ENCODE measurements at regions not wholly inside any gene's neighbourhood (a gene's known extent, or its start where the extent isn't known, plus 50 kb on each side); places are given as distances from the start of the nearest gene placed in this dataset.

DNA sequence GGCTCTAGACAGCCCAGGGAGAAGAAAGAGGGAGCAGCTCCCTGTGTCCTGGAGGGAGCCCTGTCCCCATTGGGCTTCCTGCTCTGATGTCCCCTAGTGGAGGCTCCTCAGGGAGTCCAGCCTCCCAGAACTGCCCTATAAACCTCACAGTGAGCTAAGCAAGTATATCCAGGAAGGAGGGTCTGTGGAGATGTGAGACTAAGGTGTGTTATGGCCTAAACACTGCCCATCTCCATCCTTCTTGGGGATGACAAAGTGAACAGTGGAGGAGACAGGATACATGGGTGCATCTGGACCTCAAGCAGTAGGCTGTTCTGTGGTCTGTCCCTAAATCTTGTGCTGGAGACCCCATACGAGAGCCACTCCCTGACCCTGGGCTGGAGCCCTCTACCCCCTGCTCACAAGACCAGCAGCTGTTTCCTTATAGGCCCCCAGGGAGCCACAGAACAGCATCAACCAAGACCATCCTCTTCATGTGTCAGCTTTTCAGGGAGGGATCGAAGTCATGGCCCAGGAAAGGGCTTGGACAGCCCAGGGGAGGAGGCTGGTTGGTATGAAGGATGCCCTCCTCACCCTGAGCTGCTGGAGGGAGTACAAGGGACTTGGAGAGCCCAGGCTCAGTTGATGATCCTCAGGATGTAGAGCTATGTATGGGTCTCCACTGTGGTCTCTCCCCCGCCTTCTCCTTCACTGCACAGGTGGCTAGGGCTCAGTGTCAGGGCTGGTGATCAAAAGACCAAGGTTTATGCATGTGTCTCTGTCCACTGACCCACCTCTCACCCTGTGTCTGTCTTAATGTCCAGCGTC, 49.7 kb upstream of the TOP3B start:
- no peak for DNase-seq (ENCODE audit: low spot score)
- TF ChIP-seq, protein P1, sequence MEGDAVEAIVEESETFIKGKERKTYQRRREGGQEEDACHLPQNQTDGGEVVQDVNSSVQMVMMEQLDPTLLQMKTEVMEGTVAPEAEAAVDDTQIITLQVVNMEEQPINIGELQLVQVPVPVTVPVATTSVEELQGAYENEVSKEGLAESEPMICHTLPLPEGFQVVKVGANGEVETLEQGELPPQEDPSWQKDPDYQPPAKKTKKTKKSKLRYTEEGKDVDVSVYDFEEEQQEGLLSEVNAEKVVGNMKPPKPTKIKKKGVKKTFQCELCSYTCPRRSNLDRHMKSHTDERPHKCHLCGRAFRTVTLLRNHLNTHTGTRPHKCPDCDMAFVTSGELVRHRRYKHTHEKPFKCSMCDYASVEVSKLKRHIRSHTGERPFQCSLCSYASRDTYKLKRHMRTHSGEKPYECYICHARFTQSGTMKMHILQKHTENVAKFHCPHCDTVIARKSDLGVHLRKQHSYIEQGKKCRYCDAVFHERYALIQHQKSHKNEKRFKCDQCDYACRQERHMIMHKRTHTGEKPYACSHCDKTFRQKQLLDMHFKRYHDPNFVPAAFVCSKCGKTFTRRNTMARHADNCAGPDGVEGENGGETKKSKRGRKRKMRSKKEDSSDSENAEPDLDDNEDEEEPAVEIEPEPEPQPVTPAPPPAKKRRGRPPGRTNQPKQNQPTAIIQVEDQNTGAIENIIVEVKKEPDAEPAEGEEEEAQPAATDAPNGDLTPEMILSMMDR (IDR thresholded peaks at IDR 0.05; ENCODE audit: extremely low read depth, insufficient read depth, missing control alignments) = no peak
- in situ Hi-C loops (cut with MboI; ENCODE audit: low pct_unique_long_range_greater_than_20kb, low sequenced_read_pairs, unreplicated experiment) = loop anchor here (10.0 kb wide), 1 partner anchor 902 kb away; no protein-coding TSS in a partner anchor

Data from GM13977 (cell line).